ENCODE measurements at regions not wholly inside any gene's neighbourhood (a gene's known extent, or its start where the extent isn't known, plus 50 kb on each side); places are given as distances from the start of the nearest gene placed in this dataset.
"Not testable (repeated sequence)": the region's sequence is repeated elsewhere in the genome, so short reads cannot be mapped to it uniquely, and the experiment has no call there.

DNA sequence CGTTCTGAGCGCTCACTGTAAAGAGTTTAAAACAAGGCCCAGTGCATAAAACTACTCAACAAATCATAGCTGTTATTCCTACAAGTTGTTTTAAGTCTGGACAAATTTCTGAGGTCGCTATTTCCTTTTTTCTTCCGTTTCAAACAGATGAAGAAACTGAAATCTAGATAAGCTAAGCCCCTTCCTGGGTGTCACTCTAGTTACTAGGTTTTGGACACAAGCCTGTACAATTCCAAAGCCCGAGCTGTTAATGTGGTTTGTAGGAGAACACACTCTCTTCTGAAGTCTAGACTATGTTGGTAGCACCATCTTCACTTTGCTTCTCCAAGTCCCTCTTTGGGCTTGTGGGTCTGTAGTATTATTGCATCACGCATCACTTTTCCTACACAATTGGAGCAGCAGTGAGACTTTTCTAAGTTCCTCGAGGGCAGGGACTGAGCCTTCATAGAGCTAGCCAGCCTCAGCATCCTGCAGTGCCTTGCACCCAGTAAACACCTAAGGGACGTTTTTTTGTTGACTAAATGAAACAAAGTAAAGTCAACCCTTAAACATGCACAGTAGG, 142.6 kb upstream of the PROK2 start:
- DNase-seq: no peak

DNA sequence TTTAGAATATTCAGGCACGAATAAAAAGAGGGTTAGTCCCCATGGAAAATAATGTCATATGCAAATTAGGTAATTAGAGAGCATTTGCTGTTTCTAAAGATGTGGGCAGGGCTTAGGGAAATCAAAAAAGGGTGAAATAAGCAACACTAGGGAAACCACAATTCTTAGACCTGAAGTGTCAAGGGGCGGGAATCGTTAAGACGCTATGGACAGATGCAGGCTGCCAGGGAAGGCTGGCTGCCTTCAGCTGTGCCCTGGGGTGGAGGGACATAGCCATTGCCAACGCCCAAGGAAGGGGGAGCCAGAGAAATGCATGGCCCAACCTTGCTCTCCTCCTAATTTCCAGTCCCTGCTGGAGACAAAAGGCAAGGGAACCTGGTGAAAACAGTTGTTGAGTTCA, 141.7 kb upstream of the PROK2 start:
- DNase-seq: no peak

DNA sequence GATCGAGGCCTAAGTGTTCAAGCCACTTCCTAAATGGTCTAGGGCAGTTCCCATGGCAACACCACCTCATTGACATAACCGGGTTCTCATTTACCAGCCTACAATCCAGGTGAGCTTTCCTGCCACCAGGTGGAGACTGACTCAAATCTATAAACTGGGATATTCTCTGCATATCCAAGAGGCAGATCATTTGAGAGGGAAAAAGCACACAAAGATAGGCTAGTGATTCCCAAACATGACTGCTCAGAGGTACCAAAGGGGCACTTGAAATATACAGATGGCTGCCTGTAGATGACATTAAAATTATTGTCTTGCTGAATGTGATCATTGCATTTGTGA, 141.3 kb upstream of the PROK2 start:
- no peak for DNase-seq

DNA sequence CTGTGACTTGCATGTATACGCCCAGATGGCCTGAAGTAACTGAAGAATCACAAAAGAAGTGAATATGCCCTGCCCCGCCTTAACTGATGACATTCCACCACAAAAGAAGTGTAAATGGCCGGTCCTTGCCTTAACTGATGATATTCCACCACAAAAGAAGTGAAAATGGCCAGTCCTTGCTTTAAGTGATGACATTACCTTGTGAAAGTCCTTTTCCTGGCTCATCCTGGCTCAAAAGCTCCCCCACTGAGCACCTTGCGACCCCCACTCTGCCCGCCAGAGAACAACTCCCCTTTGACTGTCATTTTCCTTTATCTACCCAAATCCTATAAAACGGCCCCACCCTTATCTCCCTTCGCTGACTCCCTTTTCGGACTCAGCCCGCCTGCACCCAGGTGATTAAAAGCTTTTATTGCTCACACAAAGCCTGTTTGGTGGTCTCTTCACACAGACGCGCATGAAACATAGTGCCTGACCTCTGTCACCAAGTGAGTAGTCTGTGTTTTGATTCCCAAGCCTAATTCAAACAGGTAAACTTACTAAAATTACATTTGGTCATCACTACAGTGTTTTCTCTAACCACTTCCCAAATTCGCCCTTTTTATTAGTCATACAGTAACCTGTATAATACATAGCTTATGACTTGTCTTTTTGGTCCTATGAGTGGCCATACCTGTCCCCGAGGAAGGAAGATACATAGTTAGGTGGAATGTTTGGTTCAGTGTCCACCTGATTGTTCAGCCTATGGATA, 140.7 kb upstream of the PROK2 start:
- DNase-seq: not testable (repeated sequence)

DNA sequence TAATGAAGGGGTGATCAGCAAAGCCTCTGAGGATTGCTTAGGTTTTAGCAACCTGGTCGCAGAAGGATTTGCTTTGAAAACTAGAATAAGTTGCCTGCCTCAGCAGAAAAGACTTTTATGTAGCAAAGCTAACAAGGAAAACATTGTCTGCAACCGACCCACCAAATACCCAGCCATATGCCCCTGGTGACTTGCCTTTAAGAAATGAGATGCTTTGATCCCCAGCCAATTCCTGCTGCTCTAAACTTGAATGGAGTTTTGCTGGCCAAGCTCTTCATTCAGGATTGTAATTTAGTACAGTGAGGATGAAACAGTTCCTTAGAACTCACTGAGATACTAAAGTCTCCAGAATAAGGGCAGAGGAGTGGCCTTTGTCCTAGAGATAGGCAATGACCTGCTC, 139.8 kb upstream of the PROK2 start:
- DNase-seq: no peak

DNA sequence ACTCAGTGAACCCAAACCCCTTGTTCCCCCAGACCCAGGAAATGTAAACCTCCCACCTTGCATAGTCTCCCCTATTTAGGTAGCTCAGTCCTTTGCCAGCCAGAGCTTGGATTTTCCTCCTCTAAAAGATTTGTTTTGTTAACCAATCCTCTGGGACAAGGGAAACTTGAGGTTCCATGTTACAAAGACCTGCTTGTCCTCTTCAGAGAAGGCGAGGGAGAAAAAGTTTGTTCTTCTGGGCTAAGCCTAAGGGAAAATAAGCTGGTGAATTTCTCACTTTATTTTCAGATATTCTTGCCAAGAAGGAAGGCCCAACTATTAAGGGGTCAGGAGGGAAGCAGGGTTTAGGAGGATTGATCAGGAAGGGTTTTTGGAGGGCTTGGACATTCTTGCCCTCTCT, 136.1 kb upstream of the PROK2 start:
- no peak for DNase-seq

DNA sequence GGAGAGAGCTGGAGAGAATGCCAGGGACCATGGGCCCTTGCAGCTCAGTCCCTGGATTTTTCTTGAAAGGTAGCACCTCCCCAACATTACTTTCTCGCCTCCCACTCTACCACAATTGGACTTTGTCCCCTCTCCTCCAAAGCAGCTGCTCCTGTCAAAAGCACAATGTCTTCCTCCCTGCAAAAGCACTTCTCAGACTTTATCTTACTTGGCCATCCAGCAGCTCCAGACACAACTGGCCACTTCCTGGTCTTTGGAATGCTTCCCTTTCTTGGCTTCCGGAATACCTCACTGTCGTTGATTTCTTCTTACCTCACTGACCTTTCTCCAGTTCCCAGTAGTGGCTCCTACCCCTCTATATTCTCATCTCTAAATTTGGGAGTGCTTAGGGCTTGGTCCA, 134.6 kb upstream of the PROK2 start:
- no peak for DNase-seq

DNA sequence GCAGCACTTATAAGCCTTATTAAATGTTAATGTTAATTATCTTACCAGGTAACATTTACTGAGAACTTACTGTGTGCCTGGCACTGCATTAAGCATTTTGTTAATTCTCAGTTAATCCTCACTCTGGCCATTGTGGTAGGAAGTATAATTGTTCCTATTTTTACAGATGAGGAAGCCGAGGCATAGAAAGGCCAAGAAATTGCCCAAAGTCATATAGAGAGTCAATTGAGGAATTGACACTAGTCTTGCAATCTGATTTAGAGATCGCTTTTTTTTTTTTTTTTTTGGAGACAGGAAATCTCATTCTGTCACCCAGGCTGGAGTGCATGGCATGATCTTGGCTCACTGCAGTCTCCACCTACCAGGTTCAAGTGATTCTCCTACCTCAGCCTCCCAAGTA, 132.6 kb upstream of the PROK2 start:
- DNase-seq: no peak

DNA sequence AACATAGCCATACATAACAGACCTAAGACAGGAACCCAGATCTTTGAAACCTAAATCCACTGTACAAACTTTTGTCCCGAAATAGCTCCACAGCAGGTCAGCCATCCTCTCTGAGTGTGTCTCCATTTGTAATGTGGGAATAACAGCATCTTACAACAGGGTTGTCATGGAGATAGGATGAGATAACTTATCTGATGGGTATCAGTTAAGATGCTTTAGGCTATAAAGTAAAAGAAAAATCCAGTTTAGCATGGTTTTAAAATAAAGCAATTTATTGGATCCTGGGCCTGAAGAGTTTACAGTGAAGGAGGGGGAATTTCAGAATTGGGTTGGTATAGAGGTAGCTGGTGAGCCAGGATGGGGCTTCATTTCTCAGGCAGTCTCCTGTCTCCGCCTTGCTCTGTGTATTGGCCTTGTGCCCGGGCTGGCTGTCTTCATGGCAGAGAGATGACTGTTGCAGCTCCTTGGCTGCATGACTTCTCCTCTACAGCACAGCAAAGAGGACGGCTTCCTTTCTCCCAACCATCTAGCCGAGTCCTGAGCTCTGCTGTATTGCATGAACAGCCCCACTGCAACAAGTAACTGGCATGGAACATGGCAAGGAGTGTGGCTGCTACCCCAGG, 131.9 kb upstream of the PROK2 start:
- DNase-seq: no peak

DNA sequence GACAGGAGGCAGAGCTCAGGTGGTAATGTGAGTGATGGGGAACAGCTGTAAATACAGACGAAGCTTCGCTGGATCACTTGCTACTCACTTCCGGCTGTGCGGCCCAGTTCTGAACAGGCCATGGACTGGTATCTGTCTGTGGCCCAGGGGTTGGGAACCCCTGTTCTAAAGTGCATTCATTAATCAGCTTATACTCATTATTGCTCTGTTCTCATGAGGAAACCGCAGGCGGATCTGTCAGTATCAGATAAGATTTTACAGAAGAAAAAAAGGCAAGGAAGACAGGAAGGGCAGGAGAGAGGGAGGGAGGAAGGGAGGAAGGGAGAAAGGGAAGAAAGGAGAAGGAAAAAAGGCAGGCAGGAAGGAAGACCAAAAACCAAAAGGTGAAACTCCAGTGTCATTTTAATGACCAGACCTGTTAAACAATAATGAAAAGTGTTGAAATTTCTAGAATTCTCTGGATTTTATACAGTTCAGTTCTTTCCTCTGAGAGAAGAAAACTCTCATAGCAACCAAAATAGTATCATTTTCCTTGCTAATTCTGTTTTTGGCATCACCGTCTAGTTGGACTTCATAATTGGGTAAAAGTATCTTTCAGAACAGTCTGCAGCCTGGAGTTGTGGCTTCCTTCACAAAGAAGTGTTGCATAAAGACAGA, 128.0 kb upstream of the PROK2 start:
- no peak for DNase-seq

DNA sequence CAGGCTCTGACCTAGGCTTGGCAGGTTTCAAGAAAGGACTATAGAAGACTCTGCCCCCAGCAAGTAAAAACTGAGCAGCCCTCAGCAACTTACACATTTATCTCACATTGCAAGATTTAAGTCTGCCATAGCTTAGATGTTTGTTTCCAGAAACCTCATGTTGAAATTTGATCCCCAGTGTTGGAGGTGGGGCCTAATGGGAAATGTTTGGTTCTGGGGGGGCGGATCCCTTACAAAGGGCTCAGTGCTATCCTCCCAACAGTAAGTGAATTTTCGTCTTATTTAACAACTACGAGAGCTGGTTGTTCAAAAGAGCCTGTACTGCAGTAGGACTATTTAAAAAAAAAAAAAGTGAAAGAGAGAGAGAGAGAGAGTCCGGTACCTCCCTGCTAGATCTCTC, 125.2 kb upstream of the PROK2 start:
- no peak for DNase-seq

DNA sequence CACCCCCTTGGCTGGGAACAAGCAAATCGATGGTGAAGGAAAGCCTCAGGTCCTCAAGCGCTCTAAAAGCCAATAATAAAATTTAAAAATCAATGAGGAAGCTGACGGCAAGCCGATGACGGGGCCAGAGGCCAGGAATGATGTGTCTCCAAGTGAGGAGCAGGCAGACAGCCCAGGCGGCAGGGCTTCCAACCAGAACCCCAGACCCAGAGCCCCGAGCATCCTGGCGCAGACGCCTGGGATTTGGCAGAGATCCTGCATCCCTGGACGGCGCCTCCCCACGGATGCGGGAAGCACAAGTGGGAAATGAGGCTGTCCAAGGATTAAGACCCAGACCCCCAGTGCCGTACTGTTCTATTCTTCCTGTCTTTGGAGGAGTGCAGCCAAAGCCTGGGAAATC, 123.0 kb upstream of the PROK2 start:
- DNase-seq: no peak

DNA sequence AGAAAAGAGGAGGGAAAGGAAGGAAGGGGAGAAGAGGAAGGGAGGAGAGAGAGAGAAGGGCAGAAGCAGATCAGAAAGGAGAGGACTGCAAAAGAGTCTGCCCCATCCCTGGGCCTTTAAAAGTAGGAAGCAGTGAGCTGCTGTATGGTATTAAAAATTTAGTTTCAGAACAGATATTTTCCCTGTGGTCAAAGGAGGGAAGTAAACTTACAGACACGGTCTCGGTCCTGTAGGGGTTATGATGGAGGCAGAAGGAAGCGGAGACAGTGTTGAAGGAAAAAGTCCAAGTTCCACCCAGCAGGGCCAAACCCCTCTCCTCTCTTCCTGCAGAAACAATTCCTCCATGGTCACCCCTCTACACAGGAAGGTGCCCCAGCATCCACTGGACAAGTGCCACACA, 122.0 kb upstream of the PROK2 start:
- DNase-seq: no peak

DNA sequence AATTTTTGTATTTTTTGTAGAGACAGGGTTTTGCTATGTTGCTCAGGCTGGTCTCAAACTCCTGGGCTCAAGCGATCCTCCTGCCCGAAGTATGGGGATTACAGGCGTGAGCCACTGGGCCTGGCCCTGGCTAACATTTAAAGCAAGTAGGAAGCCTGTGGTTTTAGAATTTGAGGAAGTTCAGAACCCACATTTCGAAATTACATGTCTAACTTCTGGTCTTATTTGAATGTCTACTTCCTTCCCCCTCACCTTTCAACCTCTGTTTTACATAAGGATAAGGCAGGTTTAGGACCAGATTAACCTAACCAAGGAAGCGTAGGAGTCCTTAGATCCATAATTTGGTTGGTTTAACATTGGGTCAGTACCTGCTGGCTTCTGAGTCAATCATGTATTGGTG, 120.5 kb upstream of the PROK2 start:
- no peak for DNase-seq

DNA sequence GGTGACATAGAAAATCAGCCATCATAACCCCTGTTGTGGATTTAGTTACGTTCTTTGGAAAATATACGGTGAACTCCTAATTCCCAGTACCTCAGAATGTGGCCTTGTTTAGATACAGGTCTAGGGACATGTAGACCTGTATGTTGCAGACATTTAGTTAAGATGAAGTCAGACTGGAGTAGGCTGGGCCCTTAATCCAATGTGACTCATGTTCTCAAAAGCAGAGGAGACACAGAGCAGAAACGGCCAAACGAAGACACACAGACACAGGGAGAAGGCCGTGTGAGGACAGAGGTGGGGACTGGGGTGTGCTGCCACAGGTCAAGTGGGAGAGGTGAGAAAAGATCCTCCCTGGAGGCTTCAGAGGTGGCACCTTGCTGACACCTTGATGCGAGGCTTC, 119.0 kb upstream of the PROK2 start:
- no peak for DNase-seq

DNA sequence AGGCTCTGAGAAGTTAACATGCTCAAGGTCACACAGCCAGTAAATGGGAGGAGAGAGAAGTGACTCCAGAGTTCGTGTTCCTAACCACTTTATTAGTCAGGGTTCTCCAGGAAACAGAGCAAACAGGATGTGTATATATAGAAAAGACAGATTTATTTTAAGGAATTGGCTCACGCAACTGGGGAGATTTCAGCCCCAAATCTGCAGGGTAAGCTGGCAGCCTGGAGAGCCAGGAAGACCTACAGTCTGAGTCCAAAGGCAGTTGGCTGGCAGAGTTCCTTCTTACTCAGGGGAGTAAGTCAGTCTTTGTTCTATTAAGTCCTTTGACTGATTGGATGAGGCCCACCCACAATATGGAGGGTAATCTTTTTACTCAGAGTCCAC, 118.2 kb upstream of the PROK2 start:
- DNase-seq: no peak

DNA sequence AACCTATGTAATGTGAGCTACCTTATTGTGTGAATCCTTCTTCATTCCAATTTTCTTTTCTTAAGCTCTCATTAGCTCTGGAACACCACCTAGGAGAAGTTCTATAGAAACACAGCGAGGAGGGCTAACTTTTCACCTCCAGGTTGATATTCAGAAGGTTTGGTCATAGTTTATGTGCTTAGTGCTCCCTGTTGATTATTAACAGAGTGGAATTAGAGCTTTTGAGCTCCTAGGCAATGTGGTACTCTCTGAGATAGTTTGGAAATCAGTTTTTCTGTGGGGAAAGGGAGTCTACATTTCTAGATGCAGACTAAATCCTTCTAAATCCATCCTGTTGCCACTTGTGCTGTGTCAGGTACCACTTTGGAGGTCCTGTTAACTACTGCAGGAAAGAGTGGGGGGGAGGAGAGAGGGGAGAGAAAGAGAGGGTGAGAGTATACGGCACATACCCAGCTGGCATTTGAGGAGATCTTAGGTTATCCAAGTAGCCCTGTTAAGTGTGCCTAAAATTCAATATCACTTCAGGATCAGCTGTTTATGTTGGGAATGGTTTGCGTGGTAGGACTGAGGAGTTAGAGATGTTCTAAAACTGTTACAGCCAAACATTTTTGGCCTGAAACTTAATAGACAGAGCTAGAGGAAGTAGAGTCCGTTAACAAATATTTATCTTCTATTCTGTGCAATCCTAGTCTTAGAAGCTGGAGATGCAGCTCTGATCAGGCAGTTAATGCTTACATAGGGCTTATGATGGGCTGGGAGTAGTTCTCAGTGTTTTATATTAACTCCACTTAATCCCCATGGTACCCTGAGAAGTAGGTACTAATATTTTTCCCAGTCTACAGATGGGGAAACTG, 117.5 kb upstream of the PROK2 start:
- DNase-seq: no peak

DNA sequence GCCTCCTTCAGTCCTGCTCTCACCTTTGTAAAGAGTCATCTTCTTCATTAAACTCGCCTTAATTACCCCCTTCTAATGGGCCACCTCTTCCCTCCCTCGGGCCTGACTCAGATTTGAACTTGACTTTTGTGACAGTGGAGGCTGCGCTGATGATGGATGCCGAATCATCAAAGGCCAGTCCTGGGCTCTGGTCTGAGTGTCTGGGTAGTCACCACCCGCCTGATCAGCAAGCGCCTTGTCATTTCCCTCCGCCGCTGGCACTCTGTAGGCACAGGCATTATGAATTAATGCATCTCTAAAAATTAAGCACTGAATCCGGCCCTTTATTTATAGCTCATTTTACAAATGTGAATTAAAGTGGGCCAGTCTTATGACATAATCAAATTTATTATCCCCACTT, 116.7 kb upstream of the PROK2 start:
- DNase-seq: no peak

DNA sequence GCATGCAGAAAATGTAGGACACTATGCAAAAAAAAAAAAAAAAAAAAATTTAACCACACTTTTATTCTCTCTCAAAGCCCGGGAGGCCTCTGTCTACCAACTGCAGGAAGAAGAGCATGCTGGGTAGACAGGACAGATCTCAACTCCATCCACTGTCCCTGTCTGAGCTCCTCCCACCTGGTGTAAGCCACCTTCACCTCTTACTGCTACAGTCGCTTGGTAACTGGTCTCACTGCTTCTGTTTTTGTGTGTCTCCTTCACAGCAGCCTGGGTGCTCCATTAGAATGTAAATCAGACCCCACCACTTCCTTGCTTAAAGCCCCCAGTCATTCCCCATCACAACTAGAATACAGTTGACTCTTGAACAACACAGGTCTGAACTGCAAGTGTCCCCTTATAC, 115.1 kb upstream of the PROK2 start:
- DNase-seq: no peak

DNA sequence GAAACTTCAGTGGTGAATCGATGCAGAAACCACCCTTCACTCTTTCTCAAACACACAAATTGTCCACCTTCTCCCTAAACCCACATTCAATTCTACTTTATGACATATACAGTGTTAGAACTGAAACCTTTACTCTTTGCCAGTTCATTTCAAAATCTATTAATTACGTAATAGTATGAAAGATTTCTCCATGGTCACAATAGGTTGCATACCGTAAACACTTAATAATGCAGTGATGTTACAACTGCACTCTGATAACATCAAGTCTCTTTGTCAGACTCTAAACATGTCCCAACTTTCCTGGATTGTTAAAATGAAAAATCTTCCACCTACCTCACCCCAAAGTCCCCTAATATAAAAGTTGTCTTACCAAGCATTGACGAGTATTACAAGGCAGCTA, 111.8 kb upstream of the PROK2 start:
- no peak for DNase-seq

DNA sequence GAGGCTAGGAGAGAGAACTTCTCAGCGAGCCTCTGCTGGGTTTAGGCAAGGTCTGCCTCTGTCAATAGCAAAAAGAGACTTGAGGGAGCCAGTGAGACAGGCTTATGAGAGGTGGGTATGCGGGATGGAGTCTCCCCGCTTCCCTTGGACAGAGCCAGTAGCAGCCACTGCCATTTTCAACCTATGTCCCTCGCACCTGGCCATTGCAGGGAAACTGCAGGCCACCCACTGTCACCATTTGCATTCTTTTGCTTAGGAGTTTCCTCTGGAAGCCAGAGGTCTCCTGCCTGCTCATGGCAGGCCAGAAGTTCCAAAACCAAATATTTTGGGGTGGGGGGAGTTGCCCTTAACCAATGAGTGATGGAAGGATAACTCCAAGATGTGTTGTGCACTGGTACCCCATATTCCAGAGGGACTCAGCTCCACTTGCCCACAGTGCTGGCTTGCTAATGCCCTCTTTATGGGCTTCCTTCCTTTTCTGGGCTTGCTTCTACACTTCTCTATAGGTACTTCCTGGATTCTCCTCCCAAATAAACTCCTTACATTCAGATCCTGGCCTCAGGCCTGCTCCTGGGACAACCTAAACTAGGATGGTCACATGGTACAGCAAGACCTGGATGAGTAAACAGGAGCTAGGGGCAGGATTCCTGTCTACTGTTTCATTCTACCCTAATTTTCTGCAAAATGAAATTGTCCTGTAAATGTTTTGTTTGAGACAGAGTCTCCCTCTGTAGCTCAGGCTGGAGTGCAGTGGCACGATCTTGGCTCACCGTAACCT, 108.9 kb upstream of the PROK2 start:
- no peak for DNase-seq

DNA sequence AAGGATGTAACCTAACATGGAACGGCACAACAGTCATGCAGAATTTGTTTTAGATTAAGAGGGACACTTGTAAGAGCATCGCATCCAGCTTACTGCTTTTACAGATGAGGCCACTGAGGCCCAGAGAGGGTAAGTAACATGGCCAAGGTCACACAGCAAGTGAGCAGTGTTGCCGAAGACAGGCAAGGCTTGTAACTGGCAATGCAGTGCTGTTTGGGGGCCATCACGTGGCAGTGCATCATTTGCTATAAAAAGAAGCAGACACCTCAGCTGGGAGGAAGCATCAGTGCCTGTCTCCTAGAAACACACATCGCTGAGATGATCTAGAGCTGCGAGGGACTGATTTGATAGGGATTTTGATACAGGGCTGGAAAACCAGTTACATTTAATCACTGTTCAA, 108.2 kb upstream of the PROK2 start:
- DNase-seq: no peak

DNA sequence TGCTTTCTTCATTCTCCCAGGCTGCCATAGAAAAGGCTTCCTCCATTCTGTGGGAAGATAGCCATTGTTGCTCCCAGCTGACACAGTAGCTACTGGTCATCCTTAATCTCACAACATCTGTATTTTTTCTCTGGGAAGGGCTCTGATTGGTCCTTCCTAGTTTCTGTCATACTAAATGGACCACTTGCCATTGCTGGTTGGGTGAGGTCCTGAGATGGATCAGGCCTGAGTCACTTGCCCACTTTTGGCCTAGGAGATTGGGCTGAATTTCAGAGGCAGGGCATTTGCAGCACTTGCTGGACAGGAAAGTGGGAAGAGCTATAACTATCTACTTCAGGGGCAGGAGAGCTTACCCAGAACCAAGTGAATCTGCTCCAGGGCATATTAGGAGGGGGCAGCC, 106.5 kb upstream of the PROK2 start:
- DNase-seq: no peak
